GM23338 (cell line): ENCODE measurements at regions not wholly inside any gene's neighbourhood (a gene's known extent, or its start where the extent isn't known, plus 50 kb on each side); places are given as distances from the start of the nearest gene placed in this dataset.

Experiments
- ATAC-seq: fragments of 200-7000 bp; cut with Tn5 transposase; 3 replicates; pipeline ENCODE4 v1.9.1; 2020
- DNase-seq: peaks from one replicate; pipeline ENCODE4 v3.0.0-alpha.2; 2015; ENCODE audit warnings: low spot score
- H2AFZ ChIP-seq: fragments of 200-600 bp; sonication (generic); 2 replicates; pipeline ENCODE4 v1.8.0; 2016; ENCODE audit warnings: antibody characterized with exemption, mild to moderate bottlenecking, moderate library complexity
- H3F3A ChIP-seq: fragments of 200-600 bp; sonication (generic); replicated peaks from 2 replicates; pipeline ENCODE4 v1.8.0; 2017; ENCODE audit warnings: antibody characterized with exemption, mixed run types, low read depth
- H3K27ac ChIP-seq: fragments of 200-600 bp; sonication (generic); 2 replicates; pipeline ENCODE4 v1.6.1; 2016; ENCODE audit warnings: low read depth
- H3K27me3 ChIP-seq: fragments of 200-600 bp; sonication (generic); 2 replicates; pipeline ENCODE4 v1.8.0; 2016; ENCODE audit warnings: mild to moderate bottlenecking, mixed run types, moderate library complexity; ENCODE audit not compliant: insufficient read depth
- H3K36me3 ChIP-seq: fragments of 200-600 bp; sonication (generic); 2 replicates; pipeline ENCODE4 v1.8.0; 2016; ENCODE audit warnings: mild to moderate bottlenecking; ENCODE audit not compliant: insufficient read depth
- H3K4me1 ChIP-seq: fragments of 200-600 bp; sonication (generic); 2 replicates; pipeline ENCODE4 v1.8.0; 2016; ENCODE audit warnings: mild to moderate bottlenecking, moderate library complexity; ENCODE audit not compliant: insufficient read depth
- H3K4me2 ChIP-seq: fragments of 200-600 bp; sonication (generic); 2 replicates; pipeline ENCODE4 v1.7.1; 2017; ENCODE audit warnings: mixed run types
- H3K4me3 ChIP-seq: fragments of 200-600 bp; sonication (generic); 2 replicates; pipeline ENCODE4 v1.6.1; 2016; ENCODE audit warnings: mixed run types
- H3K79me2 ChIP-seq: fragments of 200-600 bp; sonication (generic); replicated peaks from 2 replicates; pipeline ENCODE4 v1.8.0; 2017; ENCODE audit warnings: mild to moderate bottlenecking; ENCODE audit not compliant: insufficient read depth
- H3K9me2 ChIP-seq: fragments of 200-600 bp; sonication (generic); 2 replicates; pipeline ENCODE4 v1.8.0; 2017; ENCODE audit not compliant: insufficient read depth
- H4K20me1 ChIP-seq: fragments of 200-600 bp; sonication (generic); replicated peaks from 2 replicates; pipeline ENCODE4 v1.8.0; 2017; ENCODE audit warnings: mild to moderate bottlenecking; ENCODE audit not compliant: insufficient read depth
- H3K27ac Mint-ChIP-seq: 2 replicates; pipeline ENCODE4 v1.8.0; 2020; ENCODE audit warnings: inconsistent platforms, mild to moderate bottlenecking, moderate library complexity, mixed read lengths
- H3K27me3 Mint-ChIP-seq: 3 replicates; pipeline ENCODE4 v1.8.0; 2022; ENCODE audit warnings: low read depth, mild to moderate bottlenecking, moderate library complexity, mixed read lengths, inconsistent platforms; ENCODE audit not compliant: insufficient read depth, poor library complexity
- H3K36me3 Mint-ChIP-seq: 3 replicates; pipeline ENCODE4 v1.8.0; 2021; ENCODE audit warnings: low read depth, mild to moderate bottlenecking, inconsistent platforms, moderate library complexity, mixed read lengths
- H3K4me1 Mint-ChIP-seq: 3 replicates; pipeline ENCODE4 v1.8.0; 2020; ENCODE audit warnings: mild to moderate bottlenecking, inconsistent platforms, mixed read lengths
- H3K4me3 Mint-ChIP-seq: 3 replicates; pipeline ENCODE4 v1.8.0; 2021; ENCODE audit warnings: moderate library complexity, mild to moderate bottlenecking, inconsistent platforms, mixed read lengths
- H3K9me3 Mint-ChIP-seq: 3 replicates; pipeline ENCODE4 v1.8.0; 2020; ENCODE audit warnings: moderate library complexity, mild to moderate bottlenecking, inconsistent platforms, mixed read lengths
- CREB1 ChIP-seq: fragments of 250-450 bp; sonication (Bioruptor Pico); IDR thresholded peaks from 2 replicates; pipeline ENCODE4 v1.5.0; 2020; ENCODE audit warnings: low read depth, mild to moderate bottlenecking, moderate library complexity
- EZH2 ChIP-seq: fragments of 200-600 bp; sonication (generic); IDR thresholded peaks from one replicate; pipeline ENCODE4 v1.8.0; 2017; ENCODE audit warnings: antibody characterized with exemption, mild to moderate bottlenecking, low read depth; ENCODE audit not compliant: unreplicated experiment
- EZH2phosphoT487 ChIP-seq: fragments of 200-600 bp; sonication (generic); IDR thresholded peaks from one replicate; pipeline ENCODE4 v1.8.1; 2018; ENCODE audit warnings: antibody characterized with exemption; ENCODE audit not compliant: unreplicated experiment
- JUNB ChIP-seq: IDR thresholded peaks from one replicate; pipeline ENCODE4 v1.6.1; 2016; ENCODE audit warnings: antibody characterized with exemption; ENCODE audit not compliant: unreplicated experiment
- NANOG ChIP-seq: IDR thresholded peaks from 2 replicates; pipeline ENCODE4 v1.6.1; 2016; ENCODE audit warnings: antibody characterized with exemption, borderline replicate concordance
- POLR2AphosphoS5 ChIP-seq: IDR thresholded peaks from 2 replicates; pipeline ENCODE4 v1.6.1; 2016; ENCODE audit warnings: antibody characterized with exemption, low read depth
- REST ChIP-seq: IDR thresholded peaks from one replicate; pipeline ENCODE4 v1.6.1; 2018; ENCODE audit warnings: antibody characterized with exemption; ENCODE audit not compliant: unreplicated experiment
- STAT1 ChIP-seq: IDR thresholded peaks from one replicate; pipeline ENCODE4 v1.6.1; 2016; ENCODE audit warnings: antibody characterized with exemption; ENCODE audit not compliant: unreplicated experiment
- ZNF114 ChIP-seq: fragments of 250-450 bp; sonication (Bioruptor Pico); IDR thresholded peaks from 2 replicates; pipeline ENCODE4 v1.5.0; 2020; ENCODE audit warnings: mild to moderate bottlenecking, moderate library complexity
- ZNF331 ChIP-seq: fragments of 250-450 bp; sonication (Bioruptor Pico); IDR thresholded peaks from 2 replicates; pipeline ENCODE4 v1.5.0; 2020; ENCODE audit warnings: low read depth, mild to moderate bottlenecking, moderate library complexity
- TF ChIP-seq, protein P1 (sequence below): IDR thresholded peaks from 2 replicates; pipeline ENCODE4 v1.6.1; 2016; ENCODE audit warnings: antibody characterized with exemption
- TF ChIP-seq, protein P2 (sequence below), 2 experiments: fragments of 200-600 bp in 1 of 2; sonication (generic) in 1 of 2; conservative IDR thresholded peaks; 2 replicates each; pipeline versions ENCODE4 v1.5.1 to v1.6.1; 2016 to 2017; ENCODE audit warnings: antibody characterized with exemption in 2 of 2, low read depth in 2 of 2, mild to moderate bottlenecking in 2 of 2, moderate library complexity in 1 of 2

- H3K27me3 Mint-ChIP-seq: no peaks in the 10 kb centered on the region
- no peaks in the 10 kb centered on the region; the same call in 2 of the 3 replicates for H3K4me1 Mint-ChIP-seq
- no peaks in the 10 kb centered on the region for H3K79me2 ChIP-seq
- H3K27ac ChIP-seq: no peak overlapping the region
- H3K4me1 ChIP-seq: no peaks in the 10 kb centered on the region; the same call in 1 of the 2 replicates
- peak overlapping the region; percentile 28; the same call in 1 of the 2 replicates for H2AFZ ChIP-seq
- peaks cover 6% of the 10 kb centered on the region; the same call in 1 of the 2 replicates for H3K36me3 ChIP-seq
- H3K4me3 ChIP-seq: no peak overlapping the region
- peaks cover 24% of the 10 kb centered on the region for H3K9me3 Mint-ChIP-seq
- no peaks in the 10 kb centered on the region for H4K20me1 ChIP-seq
- H3K4me2 ChIP-seq: peak overlapping the region; percentile 2; the same call in 1 of the 2 replicates
- DNase-seq (no peak), ATAC-seq (no peak)
- TF ChIP-seq POLR2AphosphoS5: no peak
- no peak for TF ChIP-seq REST
- no peak for TF ChIP-seq NANOG
- no peak for TF ChIP-seq ZNF114 (CRISPR knock-in tag)
- TF ChIP-seq, protein P1, sequence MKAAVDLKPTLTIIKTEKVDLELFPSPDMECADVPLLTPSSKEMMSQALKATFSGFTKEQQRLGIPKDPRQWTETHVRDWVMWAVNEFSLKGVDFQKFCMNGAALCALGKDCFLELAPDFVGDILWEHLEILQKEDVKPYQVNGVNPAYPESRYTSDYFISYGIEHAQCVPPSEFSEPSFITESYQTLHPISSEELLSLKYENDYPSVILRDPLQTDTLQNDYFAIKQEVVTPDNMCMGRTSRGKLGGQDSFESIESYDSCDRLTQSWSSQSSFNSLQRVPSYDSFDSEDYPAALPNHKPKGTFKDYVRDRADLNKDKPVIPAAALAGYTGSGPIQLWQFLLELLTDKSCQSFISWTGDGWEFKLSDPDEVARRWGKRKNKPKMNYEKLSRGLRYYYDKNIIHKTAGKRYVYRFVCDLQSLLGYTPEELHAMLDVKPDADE: no peak
- TF ChIP-seq, protein P2, sequence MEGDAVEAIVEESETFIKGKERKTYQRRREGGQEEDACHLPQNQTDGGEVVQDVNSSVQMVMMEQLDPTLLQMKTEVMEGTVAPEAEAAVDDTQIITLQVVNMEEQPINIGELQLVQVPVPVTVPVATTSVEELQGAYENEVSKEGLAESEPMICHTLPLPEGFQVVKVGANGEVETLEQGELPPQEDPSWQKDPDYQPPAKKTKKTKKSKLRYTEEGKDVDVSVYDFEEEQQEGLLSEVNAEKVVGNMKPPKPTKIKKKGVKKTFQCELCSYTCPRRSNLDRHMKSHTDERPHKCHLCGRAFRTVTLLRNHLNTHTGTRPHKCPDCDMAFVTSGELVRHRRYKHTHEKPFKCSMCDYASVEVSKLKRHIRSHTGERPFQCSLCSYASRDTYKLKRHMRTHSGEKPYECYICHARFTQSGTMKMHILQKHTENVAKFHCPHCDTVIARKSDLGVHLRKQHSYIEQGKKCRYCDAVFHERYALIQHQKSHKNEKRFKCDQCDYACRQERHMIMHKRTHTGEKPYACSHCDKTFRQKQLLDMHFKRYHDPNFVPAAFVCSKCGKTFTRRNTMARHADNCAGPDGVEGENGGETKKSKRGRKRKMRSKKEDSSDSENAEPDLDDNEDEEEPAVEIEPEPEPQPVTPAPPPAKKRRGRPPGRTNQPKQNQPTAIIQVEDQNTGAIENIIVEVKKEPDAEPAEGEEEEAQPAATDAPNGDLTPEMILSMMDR (conservative IDR thresholded peaks at IDR 0.05; ENCODE audit: low read depth in 2 of 2): no peak
- no peak for TF ChIP-seq CREB1
- TF ChIP-seq ZNF331 (CRISPR knock-in tag): no peak
- TF ChIP-seq STAT1: no peak
- TF ChIP-seq EZH2: no peak
- no peak for TF ChIP-seq EZH2phosphoT487
- TF ChIP-seq JUNB: no peak
- H3K4me3 Mint-ChIP-seq: no peak overlapping the region
- H3K9me2 ChIP-seq: peaks cover 10% of the 10 kb centered on the region; the same call in 1 of the 2 replicates
- no peaks in the 10 kb centered on the region for H3F3A ChIP-seq
- H3K27me3 ChIP-seq: no peaks in the 10 kb centered on the region
- H3K27ac Mint-ChIP-seq: no peak overlapping the region
- H3K36me3 Mint-ChIP-seq: peaks cover 19% of the 10 kb centered on the region; the same call in 2 of the 3 replicates
Measured at GRCh38 chr1:238223076-238223640, 332.4 kb upstream of the ZP4 start.
